ENCODE measurements at regions not wholly inside any gene's neighbourhood (a gene's known extent, or its start where the extent isn't known, plus 50 kb on each side); places are given as distances from the start of the nearest gene placed in this dataset.

DNA sequence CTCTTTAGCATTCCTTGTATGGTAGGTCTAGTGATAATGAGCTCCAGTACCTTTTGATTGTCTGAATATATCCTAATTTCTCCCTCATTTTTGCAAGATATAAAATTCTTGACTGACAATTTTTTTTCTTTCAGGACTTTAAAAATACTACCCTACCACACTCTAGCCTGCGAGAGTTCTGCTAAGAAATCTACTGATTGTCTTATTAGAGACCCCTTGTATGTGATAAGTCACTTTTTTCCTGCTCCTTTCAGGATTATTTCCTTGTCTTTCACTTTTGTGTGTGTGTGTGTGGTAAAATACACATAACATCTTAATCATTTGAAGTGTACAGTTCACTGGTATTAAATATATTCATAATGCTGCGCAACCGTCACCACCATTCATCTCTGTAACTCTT, 68.7 kb upstream of the PPP1R9A start:
- H3K27me3 ChIP-seq (replicated peaks in 2 of 5; ENCODE audit: control insufficient read depth in 4 of 5, insufficient read depth in 5 of 5, low read length in 4 of 5): no peaks in the 10 kb centered on the region
- H3K9me3 ChIP-seq (ENCODE audit: control extremely low read depth in 1 of 5, control insufficient read depth in 4 of 5, insufficient read depth in 2 of 5, low read depth in 1 of 5, low read length in 4 of 5): peaks cover 3 to 31% (median 10%) of the 10 kb centered on the region in 5 experiments
- no peak overlapping the region for H3K27ac ChIP-seq (ENCODE audit: insufficient read depth in 1 of 2, low read depth in 1 of 2, low read length in 2 of 2, poor library complexity in 1 of 2, severe bottlenecking in 2 of 2)
- H3K4me1 ChIP-seq (ENCODE audit: control extremely low read depth in 1 of 4, control insufficient read depth in 4 of 4, insufficient read depth in 4 of 4, low read length in 3 of 4): no peaks in the 10 kb centered on the region
- CTCF ChIA-PET: no interaction called here
- POLR2A ChIA-PET: no interaction called here
- no peaks in the 10 kb centered on the region for H3K36me3 ChIP-seq (ENCODE audit: control insufficient read depth in 4 of 4, insufficient read depth in 4 of 4, low read length in 3 of 4)
- H3K4me3 ChIP-seq (ENCODE audit: control insufficient read depth in 1 of 7, extremely low read depth in 1 of 7, insufficient read depth in 4 of 7, low read depth in 2 of 7, low read length in 6 of 7): no peak overlapping the region
- WGBS (ENCODE audit: insufficient coverage): 100% methylated on average over 2 of the region's 3 CpGs
- DNase-seq: no peak

DNA sequence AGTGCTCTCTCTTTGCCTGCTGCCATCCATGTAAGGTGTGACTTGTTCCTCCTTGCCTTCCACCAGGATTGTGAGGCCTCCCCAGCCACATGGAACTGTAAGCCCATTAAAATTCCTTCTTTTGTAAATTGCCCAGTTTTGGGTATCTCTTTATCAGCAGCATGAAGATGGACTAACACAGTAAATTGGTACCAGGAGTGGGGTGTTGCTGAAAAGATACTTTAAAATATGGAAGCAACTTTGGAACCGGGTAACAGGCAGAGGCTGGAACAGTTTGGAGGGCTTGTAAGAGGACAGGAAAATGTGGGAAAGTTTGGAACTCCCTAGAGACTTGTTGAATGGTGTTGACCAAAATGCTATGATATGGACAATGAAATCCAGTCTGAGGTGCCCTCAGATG, 63.8 kb upstream of the PPP1R9A start:
- H3K4me1 ChIP-seq (ENCODE audit: control extremely low read depth in 1 of 4, control insufficient read depth in 4 of 4, insufficient read depth in 4 of 4, low read length in 3 of 4): no peaks in the 10 kb centered on the region
- no peak overlapping the region for H3K4me3 ChIP-seq (ENCODE audit: control insufficient read depth in 1 of 7, extremely low read depth in 1 of 7, insufficient read depth in 4 of 7, low read depth in 2 of 7, low read length in 6 of 7)
- ChIA-PET POLR2A (no interaction called here), CTCF (no interaction called here)
- no peaks in the 10 kb centered on the region for H3K36me3 ChIP-seq (ENCODE audit: control insufficient read depth in 4 of 4, insufficient read depth in 4 of 4, low read length in 3 of 4)
- DNase-seq: no peak
- no peak overlapping the region for H3K27ac ChIP-seq (ENCODE audit: insufficient read depth in 1 of 2, low read depth in 1 of 2, low read length in 2 of 2, poor library complexity in 1 of 2, severe bottlenecking in 2 of 2)
- WGBS (ENCODE audit: insufficient coverage): 100% methylated on average over 1 of the region's 1 CpG
- no peaks in the 10 kb centered on the region for H3K27me3 ChIP-seq (replicated peaks in 2 of 5; ENCODE audit: control insufficient read depth in 4 of 5, insufficient read depth in 5 of 5, low read length in 4 of 5)
- peaks cover under 1 to 31% (median 13%) of the 10 kb centered on the region in 5 experiments for H3K9me3 ChIP-seq (ENCODE audit: control extremely low read depth in 1 of 5, control insufficient read depth in 4 of 5, insufficient read depth in 2 of 5, low read depth in 1 of 5, low read length in 4 of 5)

DNA sequence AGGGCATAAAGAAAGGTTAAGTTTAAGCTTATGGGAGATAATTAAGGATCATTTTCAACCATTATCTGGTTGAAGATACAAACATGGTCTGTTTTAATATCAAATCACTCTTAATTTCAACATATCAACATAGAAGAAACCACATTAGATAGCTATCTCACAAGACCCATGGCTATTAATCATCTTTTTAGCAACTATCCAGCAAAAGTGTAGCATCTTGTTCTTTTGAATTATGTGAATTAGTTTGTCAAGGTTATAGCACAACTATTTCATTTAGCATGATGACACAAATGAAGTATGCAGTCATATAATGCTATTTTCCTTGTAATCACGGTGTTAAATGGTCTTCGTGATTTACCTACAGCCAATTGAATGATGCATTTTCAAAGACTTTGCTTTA, 58.9 kb upstream of the PPP1R9A start:
- no peaks in the 10 kb centered on the region for H3K36me3 ChIP-seq (ENCODE audit: control insufficient read depth in 4 of 4, insufficient read depth in 4 of 4, low read length in 3 of 4)
- DNase-seq: no peak
- H3K9me3 ChIP-seq (ENCODE audit: control extremely low read depth in 1 of 5, control insufficient read depth in 4 of 5, insufficient read depth in 2 of 5, low read depth in 1 of 5, low read length in 4 of 5): peaks cover 0 to 12% (median 4%) of the 10 kb centered on the region in 5 experiments
- no peak overlapping the region for H3K27ac ChIP-seq (ENCODE audit: insufficient read depth in 1 of 2, low read depth in 1 of 2, low read length in 2 of 2, poor library complexity in 1 of 2, severe bottlenecking in 2 of 2)
- no peak overlapping the region for H3K4me3 ChIP-seq (ENCODE audit: control insufficient read depth in 1 of 7, extremely low read depth in 1 of 7, insufficient read depth in 4 of 7, low read depth in 2 of 7, low read length in 6 of 7)
- H3K4me1 ChIP-seq (ENCODE audit: control extremely low read depth in 1 of 4, control insufficient read depth in 4 of 4, insufficient read depth in 4 of 4, low read length in 3 of 4): no peaks in the 10 kb centered on the region
- ChIA-PET CTCF (no interaction called here), POLR2A (no interaction called here)
- no CpG with 5 or more reads among the region's 2 CpGs for WGBS (ENCODE audit: insufficient coverage)
- no peaks in the 10 kb centered on the region for H3K27me3 ChIP-seq (replicated peaks in 2 of 5; ENCODE audit: control insufficient read depth in 4 of 5, insufficient read depth in 5 of 5, low read length in 4 of 5)

DNA sequence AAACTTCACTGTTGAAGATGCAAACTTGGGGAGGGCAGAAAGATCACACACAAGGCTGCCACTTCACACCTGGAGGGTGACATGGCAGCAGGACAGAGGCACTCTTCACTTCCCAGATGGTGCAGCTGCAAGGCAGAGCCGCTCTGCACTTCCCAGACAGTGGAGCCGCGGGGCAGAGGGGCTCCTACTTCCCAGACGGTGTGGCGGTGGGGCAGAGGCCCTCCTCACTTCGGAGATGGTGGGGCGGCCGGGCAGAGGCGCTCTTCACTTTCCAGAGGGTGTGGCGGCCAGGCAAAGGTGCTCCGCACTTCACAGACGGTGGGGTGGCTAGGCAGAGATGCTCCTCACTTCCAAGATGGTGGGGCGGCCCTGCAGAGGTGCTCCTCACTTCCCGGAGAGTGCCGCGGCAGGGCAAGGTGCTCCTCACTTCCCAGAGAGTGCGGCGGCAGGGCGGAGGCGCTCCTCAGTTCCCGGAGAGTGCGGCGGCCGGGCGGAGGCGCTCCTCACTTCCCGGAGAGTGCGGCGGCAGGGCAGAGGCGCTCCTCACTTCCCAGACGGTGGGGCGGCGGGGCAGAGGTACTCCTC, 58.3 kb upstream of the PPP1R9A start:
- no peaks in the 10 kb centered on the region for H3K27me3 ChIP-seq (replicated peaks in 2 of 5; ENCODE audit: control insufficient read depth in 4 of 5, insufficient read depth in 5 of 5, low read length in 4 of 5)
- no peak overlapping the region for H3K4me3 ChIP-seq (ENCODE audit: control insufficient read depth in 1 of 7, extremely low read depth in 1 of 7, insufficient read depth in 4 of 7, low read depth in 2 of 7, low read length in 6 of 7)
- peaks cover 0 to 7% (median 0%) of the 10 kb centered on the region in 5 experiments for H3K9me3 ChIP-seq (ENCODE audit: control extremely low read depth in 1 of 5, control insufficient read depth in 4 of 5, insufficient read depth in 2 of 5, low read depth in 1 of 5, low read length in 4 of 5)
- ChIA-PET POLR2A (no interaction called here), CTCF (no interaction called here)
- H3K27ac ChIP-seq (ENCODE audit: insufficient read depth in 1 of 2, low read depth in 1 of 2, low read length in 2 of 2, poor library complexity in 1 of 2, severe bottlenecking in 2 of 2): no peak overlapping the region
- DNase-seq: no peak
- 91% methylated on average over 27 of the region's 33 CpGs for WGBS (ENCODE audit: insufficient coverage)
- no peaks in the 10 kb centered on the region for H3K36me3 ChIP-seq (ENCODE audit: control insufficient read depth in 4 of 4, insufficient read depth in 4 of 4, low read length in 3 of 4)
- H3K4me1 ChIP-seq (ENCODE audit: control extremely low read depth in 1 of 4, control insufficient read depth in 4 of 4, insufficient read depth in 4 of 4, low read length in 3 of 4): no peaks in the 10 kb centered on the region

DNA sequence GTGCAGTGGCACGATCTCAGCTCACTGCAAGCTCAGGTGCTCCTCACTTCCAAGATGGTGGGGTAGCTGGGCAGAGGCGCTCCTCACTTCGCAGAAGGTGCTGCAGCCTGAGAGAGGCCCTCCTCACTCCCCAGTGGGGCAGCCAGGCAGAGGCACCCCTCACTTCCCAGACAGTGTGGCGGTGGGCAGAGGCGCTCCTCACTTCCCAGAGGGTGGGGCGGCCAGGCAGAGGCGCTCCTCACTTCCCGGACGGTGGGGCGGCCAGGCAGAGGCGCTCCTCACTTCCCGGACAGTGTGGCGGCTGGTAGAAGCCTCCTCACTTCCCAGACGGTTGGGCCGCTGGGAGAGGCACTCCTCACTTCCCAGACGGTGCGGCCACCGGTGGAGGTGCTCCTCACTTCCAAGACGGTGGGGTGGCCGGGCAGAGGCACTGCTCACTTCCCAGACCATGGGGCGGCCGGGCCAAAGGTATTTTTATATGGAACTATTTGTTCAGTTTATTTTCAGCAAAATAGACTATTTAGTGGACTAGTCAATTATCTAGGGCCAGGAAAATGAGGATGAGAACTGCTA, 57.7 kb upstream of the PPP1R9A start:
- ChIA-PET POLR2A (no interaction called here), CTCF (no interaction called here)
- Histone ChIP-seq H3K27ac (ENCODE audit: insufficient read depth in 1 of 2, low read depth in 1 of 2, low read length in 2 of 2, poor library complexity in 1 of 2, severe bottlenecking in 2 of 2) (no peak overlapping the region), H3K9me3 (ENCODE audit: control extremely low read depth in 1 of 5, control insufficient read depth in 4 of 5, insufficient read depth in 2 of 5, low read depth in 1 of 5, low read length in 4 of 5) (peaks cover 0 to 5% (median 0%) of the 10 kb centered on the region in 5 experiments), H3K27me3 (replicated peaks in 2 of 5; ENCODE audit: control insufficient read depth in 4 of 5, insufficient read depth in 5 of 5, low read length in 4 of 5) (no peaks in the 10 kb centered on the region), H3K4me1 (ENCODE audit: control extremely low read depth in 1 of 4, control insufficient read depth in 4 of 4, insufficient read depth in 4 of 4, low read length in 3 of 4) (no peaks in the 10 kb centered on the region), H3K36me3 (ENCODE audit: control insufficient read depth in 4 of 4, insufficient read depth in 4 of 4, low read length in 3 of 4) (no peaks in the 10 kb centered on the region), H3K4me3 (ENCODE audit: control insufficient read depth in 1 of 7, extremely low read depth in 1 of 7, insufficient read depth in 4 of 7, low read depth in 2 of 7, low read length in 6 of 7) (no peak overlapping the region)
- over 99% methylated on average over 16 of the region's 22 CpGs for WGBS (ENCODE audit: insufficient coverage)
- no peak for DNase-seq

DNA sequence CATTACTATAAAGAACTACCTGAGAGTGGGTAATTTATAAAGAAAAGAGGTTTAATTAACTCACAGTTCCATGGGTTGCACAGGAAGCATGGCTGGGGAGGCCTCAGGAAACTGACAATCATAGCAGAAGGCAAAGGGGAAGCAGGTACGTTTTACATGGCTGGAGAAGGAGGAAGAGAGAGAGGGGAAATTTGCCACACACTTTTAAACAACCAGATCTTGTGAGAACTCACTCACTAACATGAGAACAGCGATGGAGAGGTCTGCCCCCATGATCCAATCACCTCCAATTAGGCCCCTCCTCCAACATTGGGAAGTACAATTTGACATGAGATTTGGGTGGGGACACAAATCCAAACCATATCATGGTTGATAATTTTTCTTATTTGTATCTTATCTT, 51.8 kb upstream of the PPP1R9A start:
- POLR2A ChIA-PET: no interaction called here

DNA sequence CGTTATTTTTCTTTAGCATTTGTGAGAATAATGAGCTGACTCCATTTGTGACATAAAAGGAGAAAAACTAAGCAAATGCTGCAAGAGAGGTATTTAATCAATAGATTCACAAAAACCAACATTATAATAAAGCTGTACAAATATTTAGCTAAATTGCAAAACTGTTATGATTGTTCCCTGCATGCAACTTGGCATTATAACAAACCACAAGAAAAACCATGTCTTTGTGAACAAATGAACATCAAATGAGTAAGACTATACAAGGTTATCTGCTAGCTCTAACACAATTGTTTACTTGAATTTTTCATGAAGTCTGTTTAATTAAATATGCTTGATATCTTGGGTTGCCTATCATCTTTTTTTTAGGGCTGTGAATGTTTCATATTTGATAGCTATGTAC, 50.8 kb upstream of the PPP1R9A start:
- H3K4me1 ChIP-seq (ENCODE audit: control extremely low read depth in 1 of 4, control insufficient read depth in 4 of 4, insufficient read depth in 4 of 4, low read length in 3 of 4): no peaks in the 10 kb centered on the region
- H3K27ac ChIP-seq (ENCODE audit: insufficient read depth in 1 of 2, low read depth in 1 of 2, low read length in 2 of 2, poor library complexity in 1 of 2, severe bottlenecking in 2 of 2): no peak overlapping the region
- no peaks in the 10 kb centered on the region for H3K36me3 ChIP-seq (ENCODE audit: control insufficient read depth in 4 of 4, insufficient read depth in 4 of 4, low read length in 3 of 4)
- H3K4me3 ChIP-seq (ENCODE audit: control insufficient read depth in 1 of 7, extremely low read depth in 1 of 7, insufficient read depth in 4 of 7, low read depth in 2 of 7, low read length in 6 of 7): no peak overlapping the region
- ChIA-PET CTCF (no interaction called here), POLR2A (no interaction called here)
- H3K27me3 ChIP-seq (replicated peaks in 2 of 5; ENCODE audit: control insufficient read depth in 4 of 5, insufficient read depth in 5 of 5, low read length in 4 of 5): no peaks in the 10 kb centered on the region
- peaks cover 0 to 5% (median 4%) of the 10 kb centered on the region in 5 experiments for H3K9me3 ChIP-seq (ENCODE audit: control extremely low read depth in 1 of 5, control insufficient read depth in 4 of 5, insufficient read depth in 2 of 5, low read depth in 1 of 5, low read length in 4 of 5)
- no peak for DNase-seq
- no CpG with 5 or more reads among the region's 1 CpG for WGBS (ENCODE audit: insufficient coverage)

More for the DNA sequence above, 51.8 kb upstream of the PPP1R9A start:
- no peak for DNase-seq
- CTCF ChIA-PET: no interaction called here
- Histone ChIP-seq H3K27me3 (replicated peaks in 2 of 5; ENCODE audit: control insufficient read depth in 4 of 5, insufficient read depth in 5 of 5, low read length in 4 of 5) (no peaks in the 10 kb centered on the region), H3K4me3 (ENCODE audit: control insufficient read depth in 1 of 7, extremely low read depth in 1 of 7, insufficient read depth in 4 of 7, low read depth in 2 of 7, low read length in 6 of 7) (no peak overlapping the region), H3K36me3 (ENCODE audit: control insufficient read depth in 4 of 4, insufficient read depth in 4 of 4, low read length in 3 of 4) (no peaks in the 10 kb centered on the region), H3K9me3 (ENCODE audit: control extremely low read depth in 1 of 5, control insufficient read depth in 4 of 5, insufficient read depth in 2 of 5, low read depth in 1 of 5, low read length in 4 of 5) (peaks cover 0 to 5% (median 4%) of the 10 kb centered on the region in 5 experiments), H3K27ac (ENCODE audit: insufficient read depth in 1 of 2, low read depth in 1 of 2, low read length in 2 of 2, poor library complexity in 1 of 2, severe bottlenecking in 2 of 2) (no peak overlapping the region), H3K4me1 (ENCODE audit: control extremely low read depth in 1 of 4, control insufficient read depth in 4 of 4, insufficient read depth in 4 of 4, low read length in 3 of 4) (no peaks in the 10 kb centered on the region)
- WGBS (ENCODE audit: insufficient coverage): no CpG with 5 or more reads among the region's 2 CpGs
